ENCODE measurements at regions not wholly inside any gene's neighbourhood (a gene's known extent, or its start where the extent isn't known, plus 50 kb on each side); places are given as distances from the start of the nearest gene placed in this dataset.

DNA sequence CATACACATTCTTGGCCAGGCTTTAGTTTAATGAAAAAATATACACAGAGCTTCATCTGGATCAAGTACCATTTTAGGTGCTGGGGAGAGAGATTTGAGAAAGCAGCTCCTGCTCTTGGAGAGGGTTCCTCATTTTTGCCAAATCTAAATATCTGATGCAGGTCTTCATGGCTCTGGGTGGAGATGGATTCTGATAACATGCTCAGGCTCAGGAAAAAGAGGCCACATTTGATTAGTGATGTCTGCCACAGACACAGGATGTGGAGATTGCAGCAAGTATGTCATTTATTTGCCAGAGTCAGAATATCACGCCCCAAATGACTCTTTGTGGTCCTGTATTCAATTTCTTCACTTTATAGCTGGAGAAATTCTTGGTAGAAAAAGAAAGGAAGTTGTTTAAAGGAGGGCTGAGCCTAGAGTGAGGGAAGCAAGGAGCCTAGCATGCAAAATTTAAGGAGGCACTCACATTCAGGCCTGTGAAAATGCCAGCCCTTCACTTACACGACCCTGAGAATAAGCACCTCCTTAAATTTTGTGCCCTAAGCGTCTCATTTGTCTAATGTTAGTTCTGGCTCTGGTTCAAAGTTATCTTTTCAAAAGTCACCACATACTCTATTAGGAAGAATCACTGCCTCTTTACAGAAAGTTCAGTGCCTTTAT is 492.9 kb upstream of the TBX3 start:
- no peak for DNase-seq (ENCODE audit: low spot score)

DNA sequence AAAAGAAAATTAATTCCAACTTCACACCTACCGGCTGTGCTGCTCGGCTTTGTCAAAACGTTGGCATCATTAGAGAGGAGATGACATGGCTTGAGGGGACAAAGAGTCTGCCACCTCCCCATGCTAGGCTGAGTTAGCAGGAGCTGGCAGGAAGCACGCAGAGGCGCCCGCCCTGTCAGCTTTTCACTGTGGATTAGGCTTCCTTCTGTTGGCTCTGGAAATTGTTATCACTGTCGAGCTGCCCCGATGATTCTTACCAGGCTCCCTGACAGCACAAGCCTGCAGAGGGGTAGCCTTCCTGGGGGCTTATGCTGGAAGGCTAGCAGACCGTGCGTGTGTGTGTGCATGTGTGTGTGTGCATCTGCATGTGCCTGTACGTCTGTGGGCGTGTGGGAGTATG is 490.9 kb upstream of the TBX3 start:
- no peak for DNase-seq (ENCODE audit: low spot score)

DNA sequence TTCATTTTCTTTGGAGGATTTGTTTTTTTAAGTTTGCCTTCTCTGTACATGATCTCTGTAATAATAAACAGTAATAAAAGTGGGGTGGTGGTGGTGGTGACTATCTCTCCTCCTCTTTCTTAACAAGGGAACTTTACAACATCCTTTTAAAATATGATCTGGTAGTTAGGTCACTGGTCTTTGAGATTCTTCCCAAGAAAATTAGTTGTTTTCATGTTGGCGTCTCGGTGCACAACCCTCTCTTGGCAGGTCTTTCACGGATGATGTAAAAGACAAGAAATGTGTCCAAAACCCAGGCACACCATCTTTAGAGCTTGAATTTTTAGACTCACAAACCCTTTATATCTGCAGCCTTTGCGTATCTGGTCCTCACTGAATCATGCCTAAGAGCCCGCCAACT is 488.5 kb upstream of the TBX3 start:
- DNase-seq (ENCODE audit: low spot score) = no peak

DNA sequence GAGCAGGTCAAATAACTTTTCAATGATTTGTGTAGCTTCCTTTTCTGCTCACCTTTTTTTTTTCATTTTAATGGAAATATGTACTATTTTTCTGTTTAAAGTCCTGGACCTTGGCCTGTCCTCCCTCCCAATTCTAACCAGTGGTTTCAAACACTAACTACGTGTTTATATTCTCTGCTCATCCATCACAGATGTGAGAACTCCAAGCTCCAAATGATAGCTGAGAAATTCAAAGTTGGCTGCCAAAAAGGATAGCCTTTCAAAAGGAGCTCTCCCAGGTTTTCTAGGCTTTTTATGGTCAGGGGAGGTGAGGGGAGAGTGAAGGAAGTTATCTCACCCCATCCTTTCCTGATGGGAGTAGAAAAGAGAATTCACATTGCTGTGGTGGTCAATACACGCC is 486.0 kb upstream of the TBX3 start:
- DNase-seq (ENCODE audit: low spot score) = no peak

DNA sequence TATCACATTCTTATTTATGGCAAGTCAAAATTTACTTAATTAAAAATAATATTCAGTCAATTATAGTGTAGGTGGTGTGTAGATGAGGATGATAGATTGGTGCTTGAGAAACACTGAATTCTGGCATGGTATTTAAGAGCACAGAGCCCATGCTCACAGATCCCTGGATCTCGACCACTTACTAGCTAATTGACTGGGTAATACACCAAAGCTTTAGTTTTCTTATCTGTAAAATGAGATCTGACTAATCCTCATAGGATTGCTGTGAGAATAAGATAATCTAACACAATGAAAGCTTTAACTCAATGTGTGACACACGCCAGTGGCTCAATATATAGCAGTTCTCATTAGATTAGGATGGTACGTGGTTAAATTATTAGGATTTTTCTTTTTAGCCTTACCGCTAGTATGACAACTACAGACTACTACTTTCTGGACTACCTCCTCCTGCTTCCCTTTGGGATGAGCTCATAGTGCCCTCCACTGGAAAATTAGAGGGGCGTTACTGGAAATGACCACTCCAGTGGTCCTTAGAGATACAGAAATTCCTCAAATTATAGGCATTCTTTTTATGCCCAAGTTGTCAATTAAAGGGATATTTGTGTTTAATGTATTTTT is 482.8 kb upstream of the TBX3 start:
- DNase-seq (ENCODE audit: low spot score) = no peak

DNA sequence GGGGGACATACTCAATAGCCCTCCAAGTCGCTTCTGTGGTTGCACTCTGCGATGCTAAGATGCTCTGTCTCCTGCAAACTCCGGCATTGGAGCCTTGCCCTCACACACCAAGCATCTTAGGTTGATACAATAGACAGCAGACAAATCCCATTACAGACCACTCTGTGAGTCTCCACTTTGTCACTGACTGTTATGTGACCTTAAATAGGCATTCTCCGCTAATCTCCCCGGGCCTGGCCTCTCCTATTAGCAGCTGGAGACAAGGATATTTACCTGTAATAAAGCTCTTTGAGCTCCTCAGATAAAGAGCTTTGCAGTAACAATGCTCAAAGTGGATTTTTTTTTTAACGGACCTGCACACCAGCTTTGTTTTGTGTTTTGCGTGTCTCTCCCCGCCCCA is 479.7 kb upstream of the TBX3 start:
- DNase-seq (ENCODE audit: low spot score) = no peak

DNA sequence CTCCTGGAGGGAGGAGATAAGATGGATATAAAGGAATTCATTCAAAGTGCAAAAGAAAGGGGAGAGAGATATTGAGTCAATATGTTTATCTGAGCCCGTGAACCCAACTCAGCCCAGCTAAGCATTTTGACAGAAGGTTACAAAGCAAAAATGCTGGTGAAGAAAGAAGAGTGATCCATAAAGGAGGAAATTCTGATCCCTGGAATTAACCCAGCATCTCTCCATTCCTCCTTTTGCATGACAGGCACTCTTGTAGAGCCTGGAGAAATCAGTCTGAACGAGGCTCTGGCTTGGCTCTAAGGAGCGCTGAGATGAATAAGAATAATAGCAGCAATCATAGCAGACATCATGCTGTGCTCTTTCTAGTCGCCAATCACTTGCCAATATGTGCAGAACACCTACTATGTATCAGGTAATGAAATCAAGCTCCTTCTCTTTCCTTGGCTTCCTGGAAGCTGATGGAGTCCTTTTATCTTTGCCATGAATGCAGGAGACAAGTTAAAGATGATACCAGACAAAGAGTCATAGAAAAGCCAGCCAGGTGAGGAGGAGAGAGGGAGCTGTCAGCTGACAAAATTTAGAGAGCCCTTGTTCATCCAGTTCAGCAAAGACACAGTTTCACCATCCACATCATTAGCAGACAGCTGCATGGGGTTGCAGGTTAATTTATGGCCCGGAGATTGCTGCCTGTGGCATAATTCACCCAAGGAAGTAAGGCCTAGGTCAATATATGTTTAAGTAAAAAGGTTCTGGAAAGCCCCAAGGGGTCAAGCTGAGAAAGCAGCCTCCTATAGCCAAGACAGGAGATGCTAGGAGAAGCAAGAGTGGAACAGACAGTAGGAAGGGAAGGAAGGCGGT is 476.5 kb upstream of the TBX3 start:
- no peak for DNase-seq (ENCODE audit: low spot score)

DNA sequence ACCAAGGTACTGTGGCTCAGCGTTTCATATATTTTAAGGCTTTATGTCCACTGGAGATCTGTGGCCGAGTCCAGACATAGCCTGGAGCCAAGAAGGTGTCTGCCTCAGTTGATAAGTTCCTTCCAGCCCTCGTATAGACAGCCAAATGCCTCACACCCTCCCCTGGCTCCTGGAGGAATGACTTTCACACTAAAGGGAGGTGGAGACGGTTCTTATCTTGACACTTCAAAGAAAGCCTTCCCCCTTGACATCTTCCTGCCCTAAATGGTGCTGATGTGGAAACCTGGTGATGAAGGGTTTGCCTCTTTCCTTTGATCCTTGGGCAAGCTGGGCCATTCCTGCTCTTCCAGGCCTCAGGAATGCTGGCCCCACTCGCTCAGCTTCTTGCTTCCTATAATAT is 474.8 kb upstream of the TBX3 start:
- DNase-seq (ENCODE audit: low spot score) = no peak

DNA sequence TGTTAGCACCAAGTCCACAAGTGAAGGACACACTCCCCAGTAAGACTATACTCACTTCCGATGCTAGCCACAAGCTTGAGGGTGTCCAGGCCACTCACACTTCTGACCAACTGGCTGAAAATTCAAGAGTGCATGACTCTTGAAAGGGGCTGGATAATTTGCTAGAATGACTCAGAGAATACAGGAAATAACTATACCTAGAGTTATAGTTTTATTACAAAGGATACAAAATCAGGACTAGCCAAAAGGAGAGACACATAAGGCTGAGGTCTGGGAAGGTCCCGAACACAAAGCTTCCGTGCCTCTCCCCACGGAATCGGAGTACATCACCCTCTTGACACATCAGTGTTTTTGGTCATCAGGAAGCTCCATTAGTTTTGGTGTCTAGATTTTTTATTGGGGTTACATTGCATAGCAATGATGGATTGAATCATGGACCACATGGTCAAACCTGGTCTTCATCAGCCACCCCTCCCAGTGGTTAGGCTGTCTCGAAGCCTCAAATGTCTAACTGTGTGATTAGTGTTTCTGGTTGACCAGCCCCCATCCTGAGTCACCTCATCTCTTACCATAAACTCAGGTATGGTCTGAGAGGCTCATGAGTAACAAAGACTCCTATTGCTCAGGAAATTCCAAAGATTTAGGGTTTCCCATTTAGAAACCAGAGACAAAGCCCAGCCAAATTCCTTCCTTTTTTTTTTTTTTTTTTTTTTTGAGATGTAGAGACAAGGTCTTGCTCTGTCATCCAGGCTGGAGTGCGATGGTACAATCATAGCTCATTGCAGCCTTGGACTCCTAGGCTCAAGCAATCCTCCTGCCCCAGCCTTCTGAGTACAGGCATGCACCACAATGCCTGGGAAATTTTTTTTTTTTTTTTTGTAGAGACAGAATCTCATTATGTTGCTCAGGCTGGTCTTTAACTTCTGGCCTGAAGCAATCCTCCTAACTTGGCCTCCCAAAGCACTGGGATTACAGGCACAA is 472.0 kb upstream of the TBX3 start:
- no peak for DNase-seq (ENCODE audit: low spot score)

DNA sequence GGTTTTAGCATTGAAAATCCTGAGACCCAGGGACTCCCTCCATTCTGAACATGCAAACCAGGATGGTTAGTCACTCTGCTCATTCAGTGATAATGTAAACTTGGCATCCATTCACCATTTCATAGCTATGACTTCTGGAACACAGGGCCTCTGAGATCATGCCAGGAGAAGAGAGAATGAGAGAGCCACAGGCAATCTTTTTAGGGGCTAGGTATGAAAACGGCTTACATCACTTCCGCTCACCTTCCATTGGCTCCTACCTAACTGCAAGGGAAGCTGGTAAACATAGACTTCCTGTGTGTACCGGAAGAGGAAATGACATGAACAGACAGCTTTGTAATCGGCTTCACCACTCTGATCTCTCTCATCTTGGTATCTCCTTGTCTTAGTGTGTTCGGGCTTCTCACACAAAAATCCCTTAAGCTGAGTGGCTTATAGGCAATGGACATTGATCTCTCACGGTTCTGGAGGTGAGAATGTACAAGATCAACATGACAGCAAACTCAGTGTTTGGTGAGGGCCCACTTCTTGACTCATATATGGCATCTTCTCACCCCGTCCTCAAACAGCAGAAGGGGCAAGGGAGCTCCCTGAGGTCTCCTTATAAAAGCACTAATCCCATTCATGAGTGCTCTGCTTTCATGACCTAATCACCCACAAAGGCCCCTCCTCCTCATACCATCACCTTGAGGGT is 465.9 kb upstream of the TBX3 start:
- DNase-seq (ENCODE audit: low spot score) = no peak

DNA sequence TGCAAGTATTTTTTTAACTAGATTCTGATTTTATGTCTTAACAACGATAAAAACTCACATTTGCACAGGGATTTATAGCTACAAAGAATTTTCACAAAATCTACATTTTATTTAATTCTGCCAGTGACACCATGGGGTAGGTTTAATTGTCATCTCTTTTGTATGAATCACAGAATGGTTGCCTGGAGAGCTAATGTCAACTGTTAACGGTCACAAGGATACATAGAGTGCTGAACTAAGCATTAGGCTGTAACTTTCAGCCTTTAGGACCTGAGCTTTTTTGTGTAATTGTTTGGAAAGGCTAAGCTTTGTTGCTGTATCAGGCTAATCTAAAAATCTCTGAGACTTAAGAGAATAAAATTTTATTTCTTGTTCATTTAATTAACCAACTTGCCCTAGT is 465.3 kb upstream of the TBX3 start:
- no peak for DNase-seq (ENCODE audit: low spot score)

DNA sequence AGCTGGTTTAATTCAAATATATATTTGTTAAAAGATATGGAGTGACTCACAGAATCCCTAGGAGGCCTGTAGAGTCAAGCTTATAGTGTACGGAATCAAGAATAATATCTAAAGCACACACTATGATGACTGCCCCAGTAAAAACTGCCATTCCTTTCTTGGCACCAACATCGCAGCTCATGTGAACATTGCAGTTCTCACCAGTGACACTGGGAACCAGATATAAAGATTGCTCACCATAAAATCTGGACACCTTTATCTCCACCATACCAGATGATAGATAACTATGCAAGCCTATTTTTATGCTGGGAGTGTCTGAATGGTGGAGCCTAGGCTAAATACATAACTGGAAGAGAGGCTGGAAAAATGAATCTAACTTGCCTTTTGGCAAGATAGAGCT is 463.9 kb upstream of the TBX3 start:
- no peak for DNase-seq (ENCODE audit: low spot score)

DNA sequence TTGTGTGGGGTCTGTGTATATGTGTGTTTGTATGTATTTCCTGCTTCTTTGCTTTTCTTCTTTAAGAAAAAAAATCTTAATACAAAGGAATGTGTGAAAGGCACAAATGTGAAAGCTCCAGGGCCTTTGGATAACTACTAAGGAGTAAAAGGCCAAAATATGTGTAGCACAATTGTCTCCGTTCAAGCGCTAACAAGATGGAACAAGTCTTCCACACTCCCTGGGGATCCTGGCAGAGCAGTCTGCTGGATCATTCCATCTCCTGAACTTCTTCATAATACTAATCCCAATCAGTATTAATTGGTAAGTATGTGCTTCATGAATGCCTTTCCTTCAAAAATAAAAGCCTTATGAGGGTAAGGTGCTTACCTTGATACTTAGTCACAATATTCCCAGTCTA is 462.5 kb upstream of the TBX3 start:
- DNase-seq (ENCODE audit: low spot score) = no peak

DNA sequence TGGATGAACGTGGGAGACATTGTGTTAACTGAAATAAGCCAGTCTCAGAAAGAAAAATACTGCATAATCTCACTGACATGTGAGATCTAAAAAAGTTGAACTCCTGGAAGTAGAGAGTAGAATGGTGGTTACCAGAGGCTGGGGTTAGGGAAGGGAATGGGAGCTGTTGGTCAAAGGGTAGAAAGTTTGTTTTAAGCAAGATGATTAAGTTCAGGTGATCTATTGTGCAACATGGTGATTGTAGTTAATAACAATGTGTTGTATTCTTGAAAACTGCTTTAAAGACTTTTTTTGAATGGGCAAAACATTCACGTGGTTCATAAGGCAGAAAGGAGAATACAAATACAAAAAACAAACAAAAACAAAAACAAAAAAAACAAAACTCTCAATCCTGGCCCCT is 460.4 kb upstream of the TBX3 start:
- DNase-seq (ENCODE audit: low spot score) = no peak

DNA sequence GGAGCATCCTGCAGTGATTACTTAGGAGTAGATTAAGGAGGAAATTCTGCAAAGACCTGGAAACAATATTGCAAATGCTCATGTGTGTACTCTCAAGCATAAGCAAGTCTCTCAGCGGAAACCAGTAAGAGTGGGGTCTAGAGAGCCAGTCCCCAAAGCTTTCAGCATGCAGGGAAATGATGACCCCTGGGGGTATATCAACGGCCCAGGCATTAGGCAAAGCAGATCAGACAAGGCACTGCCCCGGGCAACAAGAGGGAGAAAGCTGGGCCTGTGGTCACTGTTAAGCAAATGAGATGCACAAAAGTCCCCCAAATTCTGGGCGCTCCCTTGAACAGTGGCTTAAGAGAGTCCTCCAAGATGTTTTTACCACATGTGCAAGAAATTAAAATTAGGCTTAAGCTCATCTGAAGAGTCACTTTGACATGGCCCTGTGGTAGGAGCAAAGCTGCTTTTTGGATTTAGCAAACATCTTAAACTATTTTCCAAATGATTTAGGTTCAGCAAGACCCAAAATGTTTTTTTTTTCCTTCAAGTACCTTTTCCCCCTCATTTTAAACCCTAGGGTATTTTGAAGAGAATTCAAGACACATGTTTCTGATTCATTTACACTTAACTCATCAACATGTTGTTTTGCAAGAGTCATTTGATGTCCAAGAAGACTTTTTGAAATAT is 457.1 kb upstream of the TBX3 start:
- DNase-seq (ENCODE audit: low spot score) = no peak

DNA sequence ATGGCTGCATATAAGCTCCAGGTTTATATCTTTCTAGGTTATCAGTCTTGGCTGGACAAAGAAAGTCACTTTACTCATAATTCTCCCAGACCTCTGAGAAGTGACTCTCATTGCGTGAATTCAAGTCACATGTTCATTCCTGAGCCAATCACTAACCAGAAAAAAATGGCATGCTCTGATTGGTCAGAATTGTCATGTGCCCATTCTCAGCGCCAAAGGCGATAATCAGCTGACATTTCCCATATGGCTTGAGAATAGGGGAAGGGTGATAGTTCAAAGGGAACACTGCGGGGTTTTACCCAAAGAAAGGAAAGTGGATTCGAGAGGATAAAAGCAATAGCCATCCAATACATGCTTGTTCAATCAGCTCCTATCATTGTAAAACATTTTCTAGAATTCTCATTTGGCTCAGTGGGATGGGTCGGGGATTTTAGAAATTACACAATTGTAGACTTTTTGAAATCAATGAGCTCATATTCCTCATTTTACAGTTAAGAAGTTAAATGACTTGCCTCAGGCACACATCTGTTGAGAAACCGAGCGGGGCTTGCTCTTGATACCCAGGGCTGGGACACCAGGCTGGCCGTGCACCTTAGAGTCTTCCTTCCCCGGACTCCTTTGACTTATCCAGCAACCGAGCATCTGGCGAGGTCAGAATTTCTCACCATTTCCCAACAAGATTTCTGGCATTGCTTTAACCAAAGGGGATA is 454.0 kb upstream of the TBX3 start:
- DNase-seq (ENCODE audit: low spot score) = no peak

DNA sequence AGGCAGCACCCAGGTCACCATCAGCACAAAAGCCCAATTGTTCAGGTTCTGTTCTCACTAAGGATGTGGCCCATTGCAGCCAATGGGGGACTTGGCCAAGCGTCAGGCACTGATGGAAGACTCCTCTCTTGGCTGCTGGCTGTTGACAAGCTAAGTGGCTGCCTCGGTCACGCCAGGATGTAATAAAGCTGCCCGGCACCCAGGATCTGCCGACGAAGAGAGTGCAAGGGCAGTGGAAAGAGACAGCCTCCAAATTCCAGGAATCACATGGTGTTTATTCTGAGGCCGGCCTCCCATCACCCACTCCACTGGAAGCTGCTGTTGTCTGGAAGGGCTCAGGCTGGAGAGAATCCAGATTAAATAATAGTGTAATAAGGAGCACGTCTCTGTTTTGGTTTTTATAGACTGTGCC is 451.8 kb upstream of the TBX3 start:
- no peak for DNase-seq (ENCODE audit: low spot score)

DNA sequence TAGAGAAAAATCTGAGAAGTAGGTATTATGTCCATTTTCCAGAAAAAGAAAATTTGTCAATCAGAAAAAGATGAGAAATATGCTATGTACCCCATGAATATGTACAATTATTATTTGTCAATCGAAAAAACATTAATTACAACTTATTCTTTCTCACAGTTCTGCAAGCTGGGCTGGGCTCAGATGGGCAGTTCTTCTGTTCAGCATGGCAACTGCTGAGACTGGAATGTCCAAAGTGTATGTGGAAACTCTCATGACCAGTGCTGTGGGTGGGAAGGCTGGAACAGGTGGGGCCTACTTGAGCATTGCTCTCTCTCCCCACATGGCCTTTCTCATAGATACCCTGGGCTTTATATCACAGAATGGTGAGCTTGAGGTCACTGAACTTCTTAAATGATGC is 450.3 kb upstream of the TBX3 start:
- DNase-seq (ENCODE audit: low spot score) = no peak

DNA sequence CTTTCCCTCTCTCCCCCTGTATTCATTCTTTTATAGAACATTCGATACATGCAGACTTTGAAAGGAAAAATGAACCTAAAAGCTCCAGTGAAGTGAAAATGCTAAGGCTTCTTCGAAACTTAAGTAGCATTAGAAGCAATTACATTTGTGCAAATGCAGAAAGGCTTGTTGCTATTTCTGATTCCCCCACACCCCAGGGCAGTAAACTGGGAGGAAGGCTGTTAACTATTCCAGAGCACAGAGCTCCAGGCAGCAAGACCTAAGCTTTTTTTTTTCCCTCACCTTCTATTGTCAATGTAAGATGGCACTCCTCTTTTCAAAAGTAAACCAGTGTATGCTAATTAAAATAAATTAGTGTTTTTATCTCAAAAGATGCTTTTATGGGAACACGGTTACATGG is 448.9 kb upstream of the TBX3 start:
- DNase-seq (ENCODE audit: low spot score) = no peak

DNA sequence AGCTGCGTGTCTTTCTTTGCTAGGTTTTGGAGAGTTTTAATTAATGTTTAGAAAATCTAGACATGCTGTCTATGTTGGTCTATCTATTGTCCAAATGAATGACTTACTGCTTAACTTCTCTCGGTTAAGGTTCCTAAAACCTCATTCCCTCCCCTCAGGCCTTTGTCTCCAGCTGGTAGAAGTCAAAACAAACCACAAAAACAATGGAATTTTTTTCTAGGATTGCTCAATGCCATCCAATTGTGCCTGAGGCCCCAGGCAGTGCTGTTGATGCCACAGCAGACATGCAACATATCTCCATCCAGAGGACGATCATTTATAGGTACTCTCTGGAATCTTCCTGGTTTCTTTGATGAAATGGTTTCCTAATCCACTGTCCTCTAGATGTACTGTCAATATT is 448.2 kb upstream of the TBX3 start:
- DNase-seq (ENCODE audit: low spot score) = no peak
